Lower leg skin (tissue), 3 donors: ENCODE measurements at regions not wholly inside any gene's neighbourhood (a gene's known extent, or its start where the extent isn't known, plus 50 kb on each side); places are given as distances from the start of the nearest gene placed in this dataset.

ENCODE experiments used
- POLR2A ChIP-seq, 2 donors: fragments of 450-650 bp; IDR thresholded peaks; one replicate each; pipeline ENCODE4 v1.6.1; 2016 to 2017; ENCODE audit warnings: antibody characterized with exemption in 2 of 2, mild to moderate bottlenecking in 1 of 2, moderate library complexity in 1 of 2
- TF ChIP-seq, protein P1 (sequence below), 3 donors: fragments of 450-650 bp; IDR thresholded peaks; one replicate each; pipeline ENCODE4 v1.5.1; 2016; ENCODE audit warnings: antibody characterized with exemption in 3 of 3, mild to moderate bottlenecking in 3 of 3, moderate library complexity in 2 of 3

DNA sequence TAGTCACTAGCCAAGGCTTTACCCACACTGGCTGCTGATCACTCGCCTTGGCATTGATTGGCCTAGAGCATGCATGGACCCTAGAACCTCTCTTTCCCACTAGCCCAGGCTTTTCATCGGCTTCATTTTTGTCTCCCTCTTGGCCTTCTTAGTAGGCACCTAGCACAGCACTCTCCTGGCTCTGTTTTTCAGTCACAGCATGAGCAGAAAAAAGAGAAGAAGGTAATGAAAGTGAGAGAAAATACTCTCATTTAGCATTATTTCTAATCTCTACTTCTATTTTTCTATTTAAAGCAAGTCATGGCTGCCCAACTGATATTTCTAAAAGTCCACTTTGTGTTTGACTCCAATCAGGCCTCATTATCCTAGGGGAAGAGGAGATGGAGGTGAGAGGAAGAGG lies 267.2 kb downstream of the FBXO8 start:
- TF ChIP-seq POLR2A (IDR thresholded peaks at IDR 0.05) = no peak
- TF ChIP-seq, protein P1, sequence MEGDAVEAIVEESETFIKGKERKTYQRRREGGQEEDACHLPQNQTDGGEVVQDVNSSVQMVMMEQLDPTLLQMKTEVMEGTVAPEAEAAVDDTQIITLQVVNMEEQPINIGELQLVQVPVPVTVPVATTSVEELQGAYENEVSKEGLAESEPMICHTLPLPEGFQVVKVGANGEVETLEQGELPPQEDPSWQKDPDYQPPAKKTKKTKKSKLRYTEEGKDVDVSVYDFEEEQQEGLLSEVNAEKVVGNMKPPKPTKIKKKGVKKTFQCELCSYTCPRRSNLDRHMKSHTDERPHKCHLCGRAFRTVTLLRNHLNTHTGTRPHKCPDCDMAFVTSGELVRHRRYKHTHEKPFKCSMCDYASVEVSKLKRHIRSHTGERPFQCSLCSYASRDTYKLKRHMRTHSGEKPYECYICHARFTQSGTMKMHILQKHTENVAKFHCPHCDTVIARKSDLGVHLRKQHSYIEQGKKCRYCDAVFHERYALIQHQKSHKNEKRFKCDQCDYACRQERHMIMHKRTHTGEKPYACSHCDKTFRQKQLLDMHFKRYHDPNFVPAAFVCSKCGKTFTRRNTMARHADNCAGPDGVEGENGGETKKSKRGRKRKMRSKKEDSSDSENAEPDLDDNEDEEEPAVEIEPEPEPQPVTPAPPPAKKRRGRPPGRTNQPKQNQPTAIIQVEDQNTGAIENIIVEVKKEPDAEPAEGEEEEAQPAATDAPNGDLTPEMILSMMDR (IDR thresholded peaks at IDR 0.05) = no peak
